ENCODE measurements at regions not wholly inside any gene's neighbourhood (a gene's known extent, or its start where the extent isn't known, plus 50 kb on each side); places are given as distances from the start of the nearest gene placed in this dataset.
"Not testable (repeated sequence)": the region's sequence is repeated elsewhere in the genome, so short reads cannot be mapped to it uniquely, and the experiment has no call there.

GRCh38 chr2:91527491-91528031 is 2836.1 kb downstream of the RPIA start:
- H3K27me3 Mint-ChIP-seq, H3K9me3 Mint-ChIP-seq, H3K27ac Mint-ChIP-seq, H3K4me3 Mint-ChIP-seq, H3K4me1 Mint-ChIP-seq, H3K36me3 Mint-ChIP-seq: not testable (repeated sequence)

- H3K27ac Mint-ChIP-seq = not testable (repeated sequence)
Observed at GRCh38 chr2:91528361-91528760, 2836.9 kb downstream of the RPIA start.

GRCh38 chr2:91536109-91536508 is 2844.6 kb downstream of the RPIA start:
- not testable (repeated sequence) for H3K27me3 Mint-ChIP-seq, H3K9me3 Mint-ChIP-seq, H3K4me1 Mint-ChIP-seq, H3K36me3 Mint-ChIP-seq, H3K27ac Mint-ChIP-seq, H3K4me3 Mint-ChIP-seq

More at GRCh38 chr2:91528361-91528760, 2836.9 kb downstream of the RPIA start:
- H3K4me1 Mint-ChIP-seq, H3K9me3 Mint-ChIP-seq, H3K36me3 Mint-ChIP-seq, H3K4me3 Mint-ChIP-seq, H3K27me3 Mint-ChIP-seq: not testable (repeated sequence)

GRCh38 chr2:91536549-91537263 is 2845.2 kb downstream of the RPIA start:
- H3K27ac Mint-ChIP-seq, H3K9me3 Mint-ChIP-seq, H3K4me3 Mint-ChIP-seq, H3K36me3 Mint-ChIP-seq, H3K27me3 Mint-ChIP-seq, H3K4me1 Mint-ChIP-seq: not testable (repeated sequence)

GRCh38 chr2:91549316-91549715 is 2857.8 kb downstream of the RPIA start:
- H3K27ac Mint-ChIP-seq, H3K27me3 Mint-ChIP-seq, H3K4me3 Mint-ChIP-seq, H3K9me3 Mint-ChIP-seq, H3K4me1 Mint-ChIP-seq, H3K36me3 Mint-ChIP-seq: not testable (repeated sequence)

- H3K9me3 Mint-ChIP-seq = peaks cover 5 to 14% (median 7%) of the 10 kb centered on the region in 3 donors
- H3K27me3 Mint-ChIP-seq, H3K36me3 Mint-ChIP-seq, H3K27ac Mint-ChIP-seq, H3K4me3 Mint-ChIP-seq, H3K4me1 Mint-ChIP-seq: not testable (repeated sequence)
Observed at GRCh38 chr2:91558234-91558633, 2866.8 kb downstream of the RPIA start.

- peaks cover 5 to 14% (median 7%) of the 10 kb centered on the region in 3 donors for H3K9me3 Mint-ChIP-seq
- H3K4me1 Mint-ChIP-seq, H3K4me3 Mint-ChIP-seq, H3K27ac Mint-ChIP-seq, H3K27me3 Mint-ChIP-seq, H3K36me3 Mint-ChIP-seq: not testable (repeated sequence)
Observed at GRCh38 chr2:91559269-91559668, 2867.8 kb downstream of the RPIA start.

GRCh38 chr2:91559886-91560614 is 2868.6 kb downstream of the RPIA start:
- H3K36me3 Mint-ChIP-seq = not testable (repeated sequence)

GRCh38 chr2:91562184-91562583 is 2870.7 kb downstream of the RPIA start:
- H3K4me3 Mint-ChIP-seq, H3K4me1 Mint-ChIP-seq, H3K27ac Mint-ChIP-seq, H3K27me3 Mint-ChIP-seq, H3K36me3 Mint-ChIP-seq: not testable (repeated sequence)
- peaks cover 5 to 14% (median 7%) of the 10 kb centered on the region in 3 donors for H3K9me3 Mint-ChIP-seq

More at GRCh38 chr2:91559886-91560614, 2868.6 kb downstream of the RPIA start:
- not testable (repeated sequence) for H3K27ac Mint-ChIP-seq, H3K4me3 Mint-ChIP-seq, H3K27me3 Mint-ChIP-seq, H3K4me1 Mint-ChIP-seq
- peaks cover 5 to 14% (median 7%) of the 10 kb centered on the region in 3 donors for H3K9me3 Mint-ChIP-seq

- not testable (repeated sequence) for H3K36me3 Mint-ChIP-seq, H3K4me1 Mint-ChIP-seq, H3K9me3 Mint-ChIP-seq, H3K27ac Mint-ChIP-seq, H3K27me3 Mint-ChIP-seq, H3K4me3 Mint-ChIP-seq
Observed at GRCh38 chr2:91564700-91565099, 2873.2 kb downstream of the RPIA start.

- H3K27me3 Mint-ChIP-seq, H3K4me1 Mint-ChIP-seq, H3K4me3 Mint-ChIP-seq, H3K36me3 Mint-ChIP-seq, H3K27ac Mint-ChIP-seq, H3K9me3 Mint-ChIP-seq: not testable (repeated sequence)
Observed at GRCh38 chr2:91565689-91566430, 2874.4 kb downstream of the RPIA start.

- H3K4me3 Mint-ChIP-seq, H3K36me3 Mint-ChIP-seq, H3K4me1 Mint-ChIP-seq, H3K27ac Mint-ChIP-seq, H3K27me3 Mint-ChIP-seq, H3K9me3 Mint-ChIP-seq: not testable (repeated sequence)
Observed at GRCh38 chr2:91566611-91567010, 2875.1 kb downstream of the RPIA start.

GRCh38 chr2:91567546-91568335 is 2876.3 kb downstream of the RPIA start:
- H3K27me3 Mint-ChIP-seq, H3K36me3 Mint-ChIP-seq, H3K9me3 Mint-ChIP-seq, H3K4me1 Mint-ChIP-seq, H3K4me3 Mint-ChIP-seq, H3K27ac Mint-ChIP-seq: not testable (repeated sequence)

- not testable (repeated sequence) for H3K27me3 Mint-ChIP-seq, H3K36me3 Mint-ChIP-seq, H3K4me3 Mint-ChIP-seq, H3K4me1 Mint-ChIP-seq, H3K9me3 Mint-ChIP-seq, H3K27ac Mint-ChIP-seq
Observed at GRCh38 chr2:91568391-91569338, 2877.2 kb downstream of the RPIA start.
